BJ (cell line): ENCODE measurements at regions not wholly inside any gene's neighbourhood (a gene's known extent, or its start where the extent isn't known, plus 50 kb on each side); places are given as distances from the start of the nearest gene placed in this dataset. TPM values are rescaled to one million over a fixed set of nuclear protein-coding genes. Genes with fewer than 3 reads are reported as not detected.

Experiments
- CTCF ChIA-PET: fragments of 350-600 bp; formaldehyde crosslinking; extraction: SDS; loops from one replicate; lab custom pipeline; 2021; ENCODE audit warnings: antibody characterized with exemption, inconsistent platforms; lab: Yijun Ruan, JAX
- POLR2A ChIA-PET: fragments of 300-600 bp; sonication (Branson Sonifier 250); formaldehyde crosslinking; extraction: SDS; loops from one replicate; lab custom pipeline; 2021; ENCODE audit warnings: antibody characterized with exemption; lab: Charles Lee
- DNase-seq: peaks from one replicate; pipeline ENCODE4 v3.0.0-alpha.2; 2011; ENCODE audit warnings: low read depth
- H3K27me3 ChIP-seq: 2 replicates; pipeline ENCODE4 v1.6.0; 2011; ENCODE audit warnings: low read length; ENCODE audit not compliant: control insufficient read depth, insufficient read depth
- H3K36me3 ChIP-seq: 2 replicates; pipeline ENCODE4 v1.5.1; 2011; ENCODE audit warnings: low read length; ENCODE audit not compliant: control insufficient read depth, insufficient read depth
- H3K4me3 ChIP-seq: 2 replicates; pipeline ENCODE4 v1.5.1; 2011; ENCODE audit warnings: low read depth, mild to moderate bottlenecking, control low read depth, low read length
- CTCF ChIP-seq: IDR thresholded peaks from 2 replicates; pipeline ENCODE4 v1.5.1; 2011; ENCODE audit warnings: low read depth, mild to moderate bottlenecking, control low read depth, inconsistent platforms, low read length, moderate library complexity; ENCODE audit not compliant: insufficient read depth
- small RNA-seq: library from RNA; depleted of rRNA; stranded (forward); fragments of <200 nt; gene quantifications from one replicate; pipeline ENCODE3, GENCODE V24; 2012; ENCODE audit warnings: low replicate concordance, low read depth; ENCODE audit not compliant: insufficient read length

DNA sequence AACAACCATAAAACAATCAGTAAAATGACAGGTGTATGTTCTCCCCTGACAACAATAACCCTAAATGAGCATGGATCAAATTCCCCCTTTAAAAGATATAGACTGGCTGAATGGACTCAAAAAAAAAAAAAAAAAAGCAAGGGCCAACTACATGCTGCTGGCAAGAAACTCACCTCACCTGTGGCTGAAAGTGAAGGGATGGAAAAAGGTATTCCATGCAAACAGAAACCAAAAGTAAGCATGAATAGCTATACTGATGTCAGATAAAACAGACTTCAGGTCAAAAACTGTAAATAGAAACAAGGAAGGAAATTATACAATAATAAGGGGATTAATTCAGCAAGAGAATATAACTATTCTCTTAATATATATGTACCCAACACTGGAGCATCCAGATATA, 54.2 kb upstream of the SSBP2 start:
- DNase-seq = no peak
- ChIA-PET CTCF (no interaction called here), POLR2A (no interaction called here)
- no peak for TF ChIP-seq CTCF
- H3K36me3 ChIP-seq = no peaks in the 10 kb centered on the region
- no peak overlapping the region for H3K4me3 ChIP-seq
- H3K27me3 ChIP-seq = no peaks in the 10 kb centered on the region

GRCh38 chr5:81803812-81804211, 52.9 kb upstream of the SSBP2 start:
- no peak for TF ChIP-seq CTCF
- Histone ChIP-seq H3K4me3 (no peak overlapping the region), H3K27me3 (no peaks in the 10 kb centered on the region), H3K36me3 (no peaks in the 10 kb centered on the region)
- ChIA-PET CTCF (no interaction called here), POLR2A (no interaction called here)
- no peak for DNase-seq

DNA sequence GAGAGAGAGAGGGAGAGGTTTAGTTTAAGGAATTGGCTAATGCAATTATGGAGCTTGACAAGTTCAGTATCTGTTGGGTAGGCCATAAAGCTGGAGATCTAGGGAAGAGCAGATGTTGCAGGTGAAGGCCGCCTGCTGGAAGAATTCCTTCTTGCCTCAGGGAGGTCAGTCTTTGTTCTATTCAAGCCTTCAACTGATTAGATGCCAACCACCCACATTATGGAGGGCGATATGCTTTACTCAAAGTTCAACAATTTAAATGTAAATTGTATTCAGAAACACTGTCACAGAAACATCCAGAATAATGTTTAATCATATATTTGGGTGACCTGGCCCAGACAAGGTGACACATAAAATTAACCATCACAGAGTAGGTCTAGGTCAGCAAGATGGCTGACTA, 51.7 kb upstream of the SSBP2 start:
- no peak for DNase-seq
- ChIA-PET CTCF (no interaction called here), POLR2A (no interaction called here)
- Histone ChIP-seq H3K27me3 (no peaks in the 10 kb centered on the region), H3K4me3 (no peak overlapping the region), H3K36me3 (no peaks in the 10 kb centered on the region)
- TF ChIP-seq CTCF = no peak

DNA sequence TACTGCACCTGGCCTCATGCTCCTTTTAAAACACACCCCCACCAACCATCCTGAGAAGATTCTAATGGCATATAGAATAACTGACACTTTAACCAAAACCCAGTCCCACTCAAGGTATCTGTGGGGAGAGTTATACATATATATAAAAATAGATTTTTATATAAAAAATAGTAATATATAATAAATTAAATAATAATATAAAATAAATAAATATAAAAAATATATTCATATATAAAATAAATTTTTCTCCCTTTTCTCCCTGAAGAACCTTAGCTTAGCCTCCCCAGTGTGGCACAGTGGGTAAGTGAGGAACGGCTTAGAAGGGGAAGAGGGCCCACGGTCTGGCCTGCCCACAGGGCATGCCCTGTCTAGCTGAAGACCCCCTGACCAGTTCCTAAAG, 51.1 kb upstream of the SSBP2 start:
- no peaks in the 10 kb centered on the region for H3K27me3 ChIP-seq
- no peak for DNase-seq
- ChIA-PET POLR2A (no interaction called here), CTCF (no interaction called here)
- H3K36me3 ChIP-seq = no peaks in the 10 kb centered on the region
- no peak overlapping the region for H3K4me3 ChIP-seq
- TF ChIP-seq CTCF = no peak

- no peak for DNase-seq
- ChIA-PET CTCF (no interaction called here), POLR2A (no interaction called here)
- H3K36me3 ChIP-seq = no peaks in the 10 kb centered on the region
- TF ChIP-seq CTCF = no peak
- H3K27me3 ChIP-seq = no peaks in the 10 kb centered on the region
- H3K4me3 ChIP-seq = no peak overlapping the region
Measured at GRCh38 chr5:81800797-81801196, 49.9 kb upstream of the SSBP2 start.

Small RNA genes in the stretch of these regions (small RNA-seq; reads per million reads assigned to genes)
- gene SEM1P1 = not detected
